ENCODE measurements at regions not wholly inside any gene's neighbourhood (a gene's known extent, or its start where the extent isn't known, plus 50 kb on each side); places are given as distances from the start of the nearest gene placed in this dataset.
"Not testable (repeated sequence)": the region's sequence is repeated elsewhere in the genome, so short reads cannot be mapped to it uniquely, and the experiment has no call there.

GRCh38 chr18:59038295-59039039 is 101.2 kb upstream of the SEC11C start:
- no peak for DNase-seq

- not testable (repeated sequence) for DNase-seq
These were observed 100.7 kb upstream of the SEC11C start for GRCh38 chr18:59039040-59039320.

GRCh38 chr18:59039449-59039848 is 100.2 kb upstream of the SEC11C start:
- no peak for DNase-seq

GRCh38 chr18:59040770-59041148 is 98.9 kb upstream of the SEC11C start:
- no peak for DNase-seq

- no peak for DNase-seq
These were observed 98.4 kb upstream of the SEC11C start for GRCh38 chr18:59041296-59041695.

GRCh38 chr18:59041819-59042815 is 97.6 kb upstream of the SEC11C start:
- no peak for DNase-seq

- DNase-seq = no peak
These were observed 94.8 kb upstream of the SEC11C start for GRCh38 chr18:59044855-59045254.

GRCh38 chr18:59047321-59048047 is 92.2 kb upstream of the SEC11C start:
- DNase-seq = no peak

GRCh38 chr18:59048048-59048363 is 91.7 kb upstream of the SEC11C start:
- DNase-seq = no peak

GRCh38 chr18:59048378-59048777 is 91.3 kb upstream of the SEC11C start:
- DNase-seq = no peak

GRCh38 chr18:59049721-59050660 is 89.7 kb upstream of the SEC11C start:
- no peak for DNase-seq

- DNase-seq = no peak
These were observed 89.0 kb upstream of the SEC11C start for GRCh38 chr18:59050661-59051057.

- DNase-seq = no peak
These were observed 88.1 kb upstream of the SEC11C start for GRCh38 chr18:59051470-59052165.

- DNase-seq = no peak
These were observed 86.5 kb upstream of the SEC11C start for GRCh38 chr18:59052965-59053820.

GRCh38 chr18:59054496-59055287 is 85.0 kb upstream of the SEC11C start:
- no peak for DNase-seq

GRCh38 chr18:59055345-59056032 is 84.2 kb upstream of the SEC11C start:
- DNase-seq = no peak

- peak; percentile 2 to 49 for DNase-seq
These were observed 82.8 kb upstream of the SEC11C start for GRCh38 chr18:59056706-59057492.

- DNase-seq = no peak
These were observed 82.2 kb upstream of the SEC11C start for GRCh38 chr18:59057493-59057795.

GRCh38 chr18:59057969-59058368 is 81.7 kb upstream of the SEC11C start:
- DNase-seq = no peak
